Hepatocyte (in vitro differentiated cells): ENCODE measurements at regions not wholly inside any gene's neighbourhood (a gene's known extent, or its start where the extent isn't known, plus 50 kb on each side); places are given as distances from the start of the nearest gene placed in this dataset.
A peak's percentile ranks its signal among the peaks of the same experiment; 100 is the strongest.

Experiments
- DNase-seq: peaks from one replicate; pipeline ENCODE4 v3.0.0-alpha.2; 2016; ENCODE audit warnings: low spot score
- H2AFZ ChIP-seq: fragments of 200-600 bp; sonication (generic); 2 replicates; pipeline ENCODE4 v1.6.0; 2016; ENCODE audit warnings: antibody characterized with exemption, mild to moderate bottlenecking
- H3K27ac ChIP-seq: fragments of 200-600 bp; sonication (generic); 2 replicates; pipeline ENCODE4 v1.5.1; 2016; ENCODE audit warnings: mild to moderate bottlenecking
- H3K27me3 ChIP-seq: fragments of 200-600 bp; sonication (generic); 2 replicates; pipeline ENCODE4 v1.6.1; 2016
- H3K36me3 ChIP-seq: fragments of 200-600 bp; sonication (generic); replicated peaks from 2 replicates; pipeline ENCODE4 v1.5.1; 2016; ENCODE audit warnings: low read depth; ENCODE audit not compliant: insufficient read depth
- H3K4me1 ChIP-seq: fragments of 200-600 bp; sonication (generic); 2 replicates; pipeline ENCODE4 v1.5.1; 2016; ENCODE audit warnings: mild to moderate bottlenecking, moderate library complexity; ENCODE audit not compliant: insufficient read depth
- H3K4me2 ChIP-seq: fragments of 200-600 bp; sonication (generic); 2 replicates; pipeline ENCODE4 v1.6.0; 2016
- H3K4me3 ChIP-seq: fragments of 200-600 bp; sonication (generic); 2 replicates; pipeline ENCODE4 v1.5.1; 2016; ENCODE audit warnings: mild to moderate bottlenecking
- H3K79me2 ChIP-seq: fragments of 200-600 bp; sonication (generic); 2 replicates; pipeline ENCODE4 v1.6.0; 2017; ENCODE audit warnings: mild to moderate bottlenecking
- H3K9me2 ChIP-seq: fragments of 200-600 bp; sonication (generic); replicated peaks from 2 replicates; pipeline ENCODE4 v1.6.0; 2017; ENCODE audit warnings: mild to moderate bottlenecking; ENCODE audit not compliant: insufficient read depth
- H3K9me3 ChIP-seq: fragments of 200-600 bp; sonication (generic); 2 replicates; pipeline ENCODE4 v1.5.1; 2016; ENCODE audit warnings: low read depth, mild to moderate bottlenecking
- H4K20me1 ChIP-seq: fragments of 200-600 bp; sonication (generic); 2 replicates; pipeline ENCODE4 v1.6.0; 2016; ENCODE audit warnings: mild to moderate bottlenecking; ENCODE audit not compliant: insufficient read depth, poor library complexity, severe bottlenecking
- CTCF ChIP-seq: fragments of 200-600 bp; sonication (generic); IDR thresholded peaks from 2 replicates; pipeline ENCODE4 v1.5.1; 2016; ENCODE audit warnings: antibody characterized with exemption, mild to moderate bottlenecking; ENCODE audit not compliant: poor library complexity
- EZH2 ChIP-seq: fragments of 200-600 bp; sonication (generic); IDR thresholded peaks from 2 replicates; pipeline ENCODE4 v1.6.1; 2016; ENCODE audit warnings: antibody characterized with exemption, mild to moderate bottlenecking, borderline replicate concordance
- EZH2phosphoT487 ChIP-seq: fragments of 200-600 bp; sonication (generic); IDR thresholded peaks from one replicate; pipeline ENCODE4 v1.6.1; 2018; ENCODE audit warnings: antibody characterized with exemption, mild to moderate bottlenecking, low read depth, moderate library complexity; ENCODE audit not compliant: unreplicated experiment, severe bottlenecking
- WGBS: methylation state at CpG from one replicate; pipeline ENCODE4 v1.1.6; 2016; ENCODE audit warnings: low lambda C conversion rate; ENCODE audit errors: missing lambda C conversion rate; 5-methylcytosine and 5-hydroxymethylcytosine counted together

- Histone ChIP-seq H3K36me3 (no peaks in the 10 kb centered on the region), H3K9me2 (no peaks in the 10 kb centered on the region), H3K27ac (no peak overlapping the region), H3K9me3 (no peaks in the 10 kb centered on the region), H3K4me3 (no peak overlapping the region), H3K4me1 (no peaks in the 10 kb centered on the region), H4K20me1 (no peaks in the 10 kb centered on the region), H3K79me2 (no peaks in the 10 kb centered on the region), H2AFZ (no peak overlapping the region), H3K4me2 (no peak overlapping the region), H3K27me3 (no peaks in the 10 kb centered on the region)
- TF ChIP-seq EZH2phosphoT487: no peak
- no peak for TF ChIP-seq CTCF
- TF ChIP-seq EZH2: no peak
- WGBS: 82% methylated on average over 5 of the region's 5 CpGs
- no peak for DNase-seq
These were observed 90.8 kb downstream of the UQCRFS1 start for GRCh38 chr19:29122185-29122584.

- H4K20me1 ChIP-seq: no peaks in the 10 kb centered on the region
- 27% methylated on average over 3 of the region's 3 CpGs for WGBS
These were observed 91.3 kb downstream of the UQCRFS1 start for GRCh38 chr19:29121684-29122083.

GRCh38 chr19:29120466-29120865, 92.5 kb downstream of the UQCRFS1 start:
- H3K27me3 ChIP-seq: no peaks in the 10 kb centered on the region
- H3K4me2 ChIP-seq: no peak overlapping the region
- no peaks in the 10 kb centered on the region for H3K36me3 ChIP-seq
- DNase-seq: no peak
- no peaks in the 10 kb centered on the region for H3K4me1 ChIP-seq
- H2AFZ ChIP-seq: no peak overlapping the region
- H3K9me3 ChIP-seq: no peaks in the 10 kb centered on the region
- no peak overlapping the region for H3K27ac ChIP-seq
- no peaks in the 10 kb centered on the region for H3K79me2 ChIP-seq
- TF ChIP-seq CTCF: no peak
- no peak for TF ChIP-seq EZH2phosphoT487
- TF ChIP-seq EZH2: no peak
- H3K4me3 ChIP-seq: no peak overlapping the region
- 79% methylated on average over 6 of the region's 6 CpGs for WGBS
- no peaks in the 10 kb centered on the region for H4K20me1 ChIP-seq
- no peaks in the 10 kb centered on the region for H3K9me2 ChIP-seq

More at GRCh38 chr19:29121684-29122083, 91.3 kb downstream of the UQCRFS1 start:
- Histone ChIP-seq H2AFZ (no peak overlapping the region), H3K4me3 (no peak overlapping the region), H3K9me2 (no peaks in the 10 kb centered on the region), H3K9me3 (no peaks in the 10 kb centered on the region), H3K79me2 (no peaks in the 10 kb centered on the region), H3K36me3 (no peaks in the 10 kb centered on the region), H3K4me1 (no peaks in the 10 kb centered on the region), H3K27me3 (no peaks in the 10 kb centered on the region), H3K4me2 (no peak overlapping the region), H3K27ac (no peak overlapping the region)
- TF ChIP-seq CTCF: peak; percentile 42
- TF ChIP-seq EZH2: no peak
- DNase-seq: peak; percentile 39

- Histone ChIP-seq H3K79me2 (no peaks in the 10 kb centered on the region), H3K27ac (no peak overlapping the region), H3K9me2 (no peaks in the 10 kb centered on the region), H3K4me2 (no peak overlapping the region), H3K4me3 (no peak overlapping the region), H3K9me3 (no peaks in the 10 kb centered on the region), H3K27me3 (no peaks in the 10 kb centered on the region), H3K36me3 (no peaks in the 10 kb centered on the region), H2AFZ (no peak overlapping the region), H3K4me1 (no peaks in the 10 kb centered on the region), H4K20me1 (no peaks in the 10 kb centered on the region)
- DNase-seq: peak; percentile 15
- TF ChIP-seq EZH2phosphoT487: no peak
- TF ChIP-seq EZH2: no peak
- TF ChIP-seq CTCF: peak; percentile 32
- 49% methylated on average over 9 of the region's 9 CpGs for WGBS
These were observed 93.4 kb downstream of the UQCRFS1 start for GRCh38 chr19:29119590-29119989.
